SK-N-SH (cell line): ENCODE measurements at regions not wholly inside any gene's neighbourhood (a gene's known extent, or its start where the extent isn't known, plus 50 kb on each side); places are given as distances from the start of the nearest gene placed in this dataset.
"Not testable (repeated sequence)": the region's sequence is repeated elsewhere in the genome, so short reads cannot be mapped to it uniquely, and the experiment has no call there.

ENCODE experiments used
- CTCF ChIA-PET: fragments of 300-600, 350-600 bp; formaldehyde crosslinking; extraction: SDS; loops from one replicate; lab custom pipeline; 2021; lab: Yijun Ruan, JAX
- POLR2A ChIA-PET: fragments of 350-600 bp; sonication (Branson Sonifier 250); formaldehyde crosslinking; extraction: SDS; loops from one replicate; lab custom pipeline; 2020; ENCODE audit warnings: antibody characterized with exemption, inconsistent platforms; lab: Yijun Ruan, JAX
- DNase-seq: peaks from one replicate; pipeline ENCODE4 v3.0.0; 2012
- H2AFZ ChIP-seq: fragments of 200-600 bp; sonication (generic); 2 replicates; pipeline ENCODE4 v1.8.1; 2016; ENCODE audit warnings: antibody characterized with exemption, mild to moderate bottlenecking, low read depth
- H3F3A ChIP-seq: fragments of 200-600 bp; sonication (generic); replicated peaks from 2 replicates; pipeline ENCODE3; 2016; ENCODE audit warnings: antibody characterized with exemption, mild to moderate bottlenecking; ENCODE audit not compliant: insufficient read depth
- H3K27ac ChIP-seq, 2 experiments: fragments of 200-500 bp in 1 of 2; fragments of 200-600 bp in 1 of 2; sonication (Bioruptor generic) in 1 of 2; sonication (generic), shearing (Covaris generic) in 1 of 2; 2 replicates each; pipeline versions ENCODE4 v1.5.1 to v1.6.1; 2014 to 2016; ENCODE audit warnings: low read depth in 2 of 2, inconsistent platforms in 1 of 2, low read length in 1 of 2, mild to moderate bottlenecking in 1 of 2, mixed read lengths in 1 of 2
- H3K27me3 ChIP-seq: fragments of 200-600 bp; sonication (generic), shearing (Covaris generic); 2 replicates; pipeline ENCODE4 v1.6.1; 2016; ENCODE audit warnings: mixed run types; ENCODE audit not compliant: insufficient read depth
- H3K36me3 ChIP-seq, 2 experiments: fragments of 200-500 bp in 1 of 2; fragments of 200-600 bp in 1 of 2; sonication (Bioruptor generic) in 1 of 2; sonication (generic) in 1 of 2; replicated peaks in 1 of 2; 2 replicates each; pipeline versions ENCODE3 to v1.5.1; 2014 to 2016; ENCODE audit warnings: low read length in 1 of 2, mild to moderate bottlenecking in 1 of 2; ENCODE audit not compliant: insufficient read depth in 2 of 2, control insufficient read depth in 1 of 2
- H3K4me1 ChIP-seq, 2 experiments: fragments of 200-500 bp in 1 of 2; fragments of 200-600 bp in 1 of 2; sonication (Bioruptor generic) in 1 of 2; sonication (generic), shearing (Covaris generic) in 1 of 2; 2 replicates each; pipeline versions ENCODE4 v1.5.1 to v1.6.1; 2014 to 2016; ENCODE audit warnings: low read depth in 1 of 2, low read length in 1 of 2, mixed run types in 1 of 2; ENCODE audit not compliant: insufficient read depth in 2 of 2, control insufficient read depth in 1 of 2
- H3K4me2 ChIP-seq: fragments of 200-600 bp; sonication (generic), shearing (Covaris generic); 2 replicates; pipeline ENCODE4 v1.6.1; 2017; ENCODE audit warnings: mixed run types
- H3K4me3 ChIP-seq, 2 experiments: fragments of 200-500 bp in 1 of 2; fragments of 200-600 bp in 1 of 2; sonication (Bioruptor generic) in 1 of 2; sonication (generic), shearing (Covaris generic) in 1 of 2; 2 replicates each; pipeline versions ENCODE4 v1.5.1 to v1.8.1; 2014 to 2016; ENCODE audit warnings: low read depth in 2 of 2, inconsistent platforms in 1 of 2, low read length in 1 of 2, mild to moderate bottlenecking in 1 of 2, mixed read lengths in 1 of 2, moderate library complexity in 1 of 2
- H3K79me2 ChIP-seq: fragments of 200-600 bp; sonication (generic); 2 replicates; pipeline ENCODE4 v1.8.1; 2017; ENCODE audit warnings: mild to moderate bottlenecking; ENCODE audit not compliant: insufficient read depth
- H3K9ac ChIP-seq: fragments of 200-600 bp; sonication (generic); 2 replicates; pipeline ENCODE4 v1.6.1; 2017; ENCODE audit warnings: mixed run types
- H3K9me2 ChIP-seq: fragments of 200-600 bp; sonication (generic); 2 replicates; pipeline ENCODE4 v1.6.1; 2017; ENCODE audit warnings: mixed run types
- H3K9me3 ChIP-seq: fragments of 200-600 bp; sonication (generic); 2 replicates; pipeline ENCODE4 v1.6.1; 2017; ENCODE audit warnings: mixed run types, mild to moderate bottlenecking, moderate library complexity
- H4K20me1 ChIP-seq: fragments of 200-600 bp; sonication (generic); 2 replicates; pipeline ENCODE4 v1.6.1; 2017; ENCODE audit warnings: mild to moderate bottlenecking, mixed run types; ENCODE audit not compliant: insufficient read depth
- RAD21 ChIP-seq: IDR thresholded peaks from 2 replicates; pipeline ENCODE4 v1.6.1; 2012; ENCODE audit warnings: mild to moderate bottlenecking, low read length
- WGBS: methylation state at CpG from one replicate; pipeline ENCODE4 v1.1.6; 2017; ENCODE audit warnings: low lambda C conversion rate; 5-methylcytosine and 5-hydroxymethylcytosine counted together
- TF ChIP-seq, protein P1 (sequence below): fragments of 200-600 bp; sonication (generic); IDR thresholded peaks from 2 replicates; pipeline ENCODE4 v1.6.1; 2017; ENCODE audit warnings: antibody characterized with exemption, mild to moderate bottlenecking, moderate library complexity

DNA sequence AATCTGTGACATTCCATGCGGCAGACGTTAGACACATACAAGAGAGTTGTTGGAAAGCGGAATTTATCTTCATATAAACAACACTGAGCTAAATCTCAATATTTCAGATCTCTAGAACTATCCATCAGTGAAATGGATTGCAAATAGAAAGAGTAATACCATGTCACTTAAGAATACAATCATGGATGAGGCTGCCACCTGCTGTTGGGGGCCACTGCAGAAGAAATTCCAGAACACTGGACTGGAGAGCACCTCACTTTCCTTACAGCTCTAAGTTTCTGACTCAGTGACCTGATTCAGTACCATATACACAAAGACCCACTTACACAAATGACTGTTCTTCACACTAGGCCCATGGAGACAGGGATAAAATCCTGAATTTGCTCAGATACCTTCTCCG, 75.1 kb upstream of the TP53BP2 start:
- H3K4me3 ChIP-seq, H3K9me2 ChIP-seq, H4K20me1 ChIP-seq, H3K27ac ChIP-seq, H3K9me3 ChIP-seq, H3K36me3 ChIP-seq, H3F3A ChIP-seq, H3K4me2 ChIP-seq, CTCF ChIA-PET: not testable (repeated sequence)
- no CpG with 5 or more reads among the region's 4 CpGs for WGBS
- TF ChIP-seq, protein P1, sequence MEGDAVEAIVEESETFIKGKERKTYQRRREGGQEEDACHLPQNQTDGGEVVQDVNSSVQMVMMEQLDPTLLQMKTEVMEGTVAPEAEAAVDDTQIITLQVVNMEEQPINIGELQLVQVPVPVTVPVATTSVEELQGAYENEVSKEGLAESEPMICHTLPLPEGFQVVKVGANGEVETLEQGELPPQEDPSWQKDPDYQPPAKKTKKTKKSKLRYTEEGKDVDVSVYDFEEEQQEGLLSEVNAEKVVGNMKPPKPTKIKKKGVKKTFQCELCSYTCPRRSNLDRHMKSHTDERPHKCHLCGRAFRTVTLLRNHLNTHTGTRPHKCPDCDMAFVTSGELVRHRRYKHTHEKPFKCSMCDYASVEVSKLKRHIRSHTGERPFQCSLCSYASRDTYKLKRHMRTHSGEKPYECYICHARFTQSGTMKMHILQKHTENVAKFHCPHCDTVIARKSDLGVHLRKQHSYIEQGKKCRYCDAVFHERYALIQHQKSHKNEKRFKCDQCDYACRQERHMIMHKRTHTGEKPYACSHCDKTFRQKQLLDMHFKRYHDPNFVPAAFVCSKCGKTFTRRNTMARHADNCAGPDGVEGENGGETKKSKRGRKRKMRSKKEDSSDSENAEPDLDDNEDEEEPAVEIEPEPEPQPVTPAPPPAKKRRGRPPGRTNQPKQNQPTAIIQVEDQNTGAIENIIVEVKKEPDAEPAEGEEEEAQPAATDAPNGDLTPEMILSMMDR, result peak; percentile 26; the same call in 1 of the 2 replicates
- TF ChIP-seq, all 33 proteins: peak for 1; not testable (repeated sequence) for 32
- H3K27me3 ChIP-seq, H2AFZ ChIP-seq, POLR2A ChIA-PET, H3K79me2 ChIP-seq, DNase-seq, H3K9ac ChIP-seq, H3K4me1 ChIP-seq: not testable (repeated sequence)

DNA sequence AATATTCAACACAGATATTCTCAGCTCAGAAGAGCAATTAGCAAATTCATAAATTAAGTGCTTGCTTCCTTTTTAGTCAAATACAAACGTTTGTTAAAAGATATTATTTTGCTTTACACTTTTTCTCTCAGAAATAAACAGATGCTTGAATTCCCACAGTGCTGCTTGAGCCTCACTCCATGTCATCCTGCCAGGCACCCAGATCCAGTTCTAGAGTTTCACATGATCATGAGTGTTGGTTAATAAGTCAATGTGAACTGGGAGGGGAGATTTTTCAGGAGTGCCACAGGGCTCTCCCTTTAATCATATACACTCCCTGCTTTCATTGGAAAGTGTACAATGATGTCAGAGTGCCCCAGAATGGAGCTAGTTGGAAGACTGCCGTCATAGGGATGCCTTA, 69.7 kb upstream of the TP53BP2 start:
- H3K79me2 ChIP-seq, H3K36me3 ChIP-seq, H2AFZ ChIP-seq, H3F3A ChIP-seq, H3K9me2 ChIP-seq, H4K20me1 ChIP-seq, CTCF ChIA-PET, H3K27ac ChIP-seq, H3K4me1 ChIP-seq, H3K27me3 ChIP-seq, H3K4me3 ChIP-seq, DNase-seq, POLR2A ChIA-PET, H3K9me3 ChIP-seq, H3K9ac ChIP-seq, H3K4me2 ChIP-seq: not testable (repeated sequence)
- WGBS, result 0% methylated on average over 1 of the region's 2 CpGs

DNA sequence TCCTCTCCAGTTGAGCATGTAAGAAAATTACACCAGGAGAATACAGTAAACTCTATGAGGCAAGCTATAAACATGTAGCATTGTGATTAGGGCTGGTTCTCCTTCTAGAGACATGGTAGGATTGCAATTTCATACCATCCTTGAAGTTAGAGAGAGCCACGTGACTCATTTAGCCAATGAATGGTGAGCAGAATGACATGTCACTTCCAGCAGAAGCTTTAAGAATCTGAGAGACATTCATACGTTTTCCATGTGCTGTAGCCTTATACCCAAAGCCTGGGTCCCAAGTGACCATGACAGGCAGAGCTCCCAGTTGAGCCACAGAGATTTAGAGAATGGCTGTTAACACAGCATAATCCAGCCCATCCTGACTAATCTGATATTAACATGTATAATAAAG, 68.0 kb upstream of the TP53BP2 start:
- DNase-seq, H3K27ac ChIP-seq, H3K36me3 ChIP-seq, H3K9me2 ChIP-seq, CTCF ChIA-PET, H3K4me3 ChIP-seq, H3K79me2 ChIP-seq, H4K20me1 ChIP-seq, H3K4me2 ChIP-seq, H3K27me3 ChIP-seq, H3F3A ChIP-seq, H3K9me3 ChIP-seq, H2AFZ ChIP-seq, H3K9ac ChIP-seq, H3K4me1 ChIP-seq, POLR2A ChIA-PET: not testable (repeated sequence)
- whole genome bisulfite sequencing, result 75% methylated on average over 2 of the region's 2 CpGs

DNA sequence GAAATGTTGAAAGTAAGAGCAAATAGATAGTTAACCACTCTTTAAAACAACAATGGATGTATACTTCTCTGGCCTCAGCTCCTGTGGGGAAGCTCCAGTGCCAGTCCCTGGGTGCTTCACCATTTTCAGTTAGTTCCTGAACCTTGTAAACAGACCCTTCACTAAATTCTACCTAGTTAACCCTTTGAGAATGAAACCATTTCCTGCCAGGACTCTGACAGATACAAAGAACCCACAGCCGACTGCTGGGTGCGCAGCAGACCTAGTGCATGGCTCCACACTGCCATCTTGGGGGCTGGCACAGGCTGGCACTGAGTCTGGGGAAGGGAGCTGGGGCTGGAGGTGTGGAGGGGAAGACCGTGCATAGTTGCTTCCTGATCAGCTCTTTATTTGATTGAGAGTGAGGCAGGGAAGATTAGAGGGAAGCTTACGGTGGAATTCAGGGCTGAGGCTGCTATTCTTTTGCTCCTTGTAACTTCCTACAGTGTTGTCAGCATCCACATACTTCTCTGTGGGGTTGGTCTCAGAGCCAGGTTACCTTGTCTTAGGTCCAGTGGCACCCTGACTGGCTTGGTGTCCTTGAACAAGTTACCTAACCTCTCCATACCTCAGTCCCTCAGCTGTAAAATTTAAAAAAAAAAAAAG, 62.3 kb upstream of the TP53BP2 start:
- POLR2A ChIA-PET, H3K4me3 ChIP-seq, H2AFZ ChIP-seq, H3K36me3 ChIP-seq, H3K4me1 ChIP-seq: not testable (repeated sequence)
- CTCF ChIA-PET, result interaction anchor here (2.0 kb wide), 1 partner anchor 96 kb away, joined by 6 read pairs; no protein-coding TSS in a partner anchor
- WGBS, result 31% methylated on average over 4 of the region's 4 CpGs
- TF ChIP-seq, protein P1, result peak; percentile 53
- peak; percentile 13; the same call in 1 of the 2 replicates for TF ChIP-seq RAD21
- TF ChIP-seq, all 33 proteins: peak for 2; not testable (repeated sequence) for 31
- H3K27me3 ChIP-seq, H3F3A ChIP-seq, H4K20me1 ChIP-seq, DNase-seq, H3K9me2 ChIP-seq, H3K9me3 ChIP-seq, H3K9ac ChIP-seq, H3K27ac ChIP-seq, H3K79me2 ChIP-seq, H3K4me2 ChIP-seq: not testable (repeated sequence)

DNA sequence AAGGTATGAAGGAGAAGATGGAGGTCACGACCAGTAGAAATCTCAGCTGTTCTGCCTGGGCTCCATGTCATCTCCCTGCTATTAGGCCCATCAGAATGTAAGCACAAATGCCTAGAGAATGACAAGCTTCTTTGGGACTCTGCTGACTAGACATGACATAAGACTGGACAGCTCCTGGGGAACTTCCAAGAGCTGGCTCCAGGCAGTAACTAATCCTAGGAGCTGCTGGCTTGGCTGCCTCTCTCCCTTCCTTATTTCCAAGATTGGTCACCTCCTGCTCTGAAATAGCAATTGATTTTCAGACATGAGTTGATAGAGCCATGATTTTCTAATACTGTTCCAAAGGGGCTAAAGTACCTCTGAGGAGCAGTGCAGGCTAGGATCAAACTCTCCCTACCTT, 57.5 kb upstream of the TP53BP2 start:
- H3K9ac ChIP-seq, H3K4me2 ChIP-seq, H3K27ac ChIP-seq, CTCF ChIA-PET, H3K79me2 ChIP-seq, H3K4me3 ChIP-seq, H4K20me1 ChIP-seq, DNase-seq, H3K9me3 ChIP-seq, H3K27me3 ChIP-seq, H3K36me3 ChIP-seq, H2AFZ ChIP-seq, H3F3A ChIP-seq, POLR2A ChIA-PET, H3K9me2 ChIP-seq, H3K4me1 ChIP-seq: not testable (repeated sequence)
- no CpG with 5 or more reads among the region's 1 CpG for WGBS
